Adrenal gland (tissue), 9 donors: ENCODE measurements at regions not wholly inside any gene's neighbourhood (a gene's known extent, or its start where the extent isn't known, plus 50 kb on each side); places are given as distances from the start of the nearest gene placed in this dataset.

Experiments
- DNase-seq, 7 donors: peaks; one replicate each; pipeline ENCODE4 v3.0.0-alpha.2; 2019 to 2020
- H3K27ac ChIP-seq, 5 donors: fragments of 200-600 bp; sonication (generic) in 4 of 5; 1 replicate in 3 of 5; 2 replicates in 2 of 5; pipeline versions ENCODE4 v1.5.1 to v1.8.0; 2016 to 2020; ENCODE audit warnings: mild to moderate bottlenecking in 1 of 5
- H3K27me3 ChIP-seq: fragments of 200-600 bp; 2 replicates; pipeline ENCODE4 v1.8.0; 2021
- H3K36me3 ChIP-seq, 2 donors: fragments of 200-600 bp; replicated peaks in 1 of 2; 1 replicate in 1 of 2; 2 replicates in 1 of 2; pipeline versions ENCODE4 v1.5.1 to v1.8.0; 2018 to 2022
- H3K4me1 ChIP-seq, 2 donors: fragments of 200-600 bp; replicated peaks in 1 of 2; 1 replicate in 1 of 2; 2 replicates in 1 of 2; pipeline versions ENCODE4 v1.5.1 to v1.8.0; 2018 to 2021
- H3K4me3 ChIP-seq, 4 donors: fragments of 200-600 bp; sonication (generic) in 3 of 4; one replicate each; pipeline ENCODE4 v1.5.1; 2016 to 2018
- H3K9me3 ChIP-seq, 3 donors: fragments of 200-600 bp; sonication (generic) in 1 of 3; replicated peaks in 1 of 3; 1 replicate in 2 of 3; 2 replicates in 1 of 3; pipeline versions ENCODE4 v1.5.1 to v1.8.0; 2016 to 2021
- CTCF ChIP-seq, 6 experiments: fragments of 450-650 bp in 4 of 6; fragments of 200-600 bp in 2 of 6; sonication (generic) in 1 of 6; IDR thresholded peaks; 1 replicate in 5 of 6; 2 replicates in 1 of 6; pipeline versions ENCODE4 v1.5.1 to v1.8.0; 2016 to 2021; ENCODE audit warnings: antibody characterized with exemption in 6 of 6, mild to moderate bottlenecking in 2 of 6, moderate library complexity in 1 of 6
- POLR2A ChIP-seq, 2 donors: fragments of 450-650 bp; IDR thresholded peaks; one replicate each; pipeline ENCODE4 v1.6.1; 2017; ENCODE audit warnings: antibody characterized with exemption in 2 of 2, mild to moderate bottlenecking in 2 of 2, moderate library complexity in 1 of 2
- WGBS, 4 donors: extraction: QIAGEN DNeasy Blood & Tissue Kit in 2 of 4; methylation state at CpG; one replicate each; pipeline versions ENCODE4 v1.1.5 to v1.1.7; 2013 to 2017; 5-methylcytosine and 5-hydroxymethylcytosine counted together
- intact Hi-C, 2 donors: fragments of 100-400 bp; cut with DNase I; formaldehyde crosslinking; loops; one replicate each; pipeline versions ENCODE4 v1.14.1 to v1.15.0; 2022 to 2023
- donor health status: healthy with polysubstance abuse.
- donor health status: Bipolar disorder and iron deficiency.
- donor health status: DM: yes; HTN: yes; CAD: no.
- donor health status: DM: no; HTN: no; CAD: no.
- donor health status: DM: no; HTN: no; CAD: no.

DNA sequence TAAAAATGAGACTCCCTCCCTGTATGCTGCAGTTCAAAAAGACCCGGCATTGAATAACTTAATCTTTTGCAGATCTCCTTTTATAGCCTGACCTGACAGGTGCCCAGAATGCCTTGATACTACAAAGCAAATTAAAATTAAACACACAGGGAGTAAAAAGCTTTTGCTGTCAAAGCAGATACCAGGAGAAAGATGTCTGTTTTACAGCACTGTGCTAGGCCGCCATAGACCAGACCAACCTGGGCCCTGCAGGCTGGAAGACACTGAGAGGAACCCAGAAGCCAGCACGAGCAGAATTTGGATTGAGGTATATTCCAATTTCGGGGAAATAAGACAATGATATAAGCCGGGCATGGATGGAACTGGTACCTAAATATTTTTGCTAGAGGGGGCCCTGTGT, 602.8 kb upstream of the SOX11 start:
- intact Hi-C loops, result no loop called here
- no peak for DNase-seq
- TF ChIP-seq CTCF (IDR thresholded peaks at IDR 0.05), result no peak
- no peak for TF ChIP-seq POLR2A (IDR thresholded peaks at IDR 0.05)
- H3K27me3 ChIP-seq, result no peaks in the 10 kb centered on the region
- no peaks in the 10 kb centered on the region for H3K4me1 ChIP-seq
- H3K4me3 ChIP-seq, result no peak overlapping the region
- no peaks in the 10 kb centered on the region for H3K36me3 ChIP-seq
- no peak overlapping the region for H3K27ac ChIP-seq
- 74 to 79% (median 77%) methylated on average over 5 of the region's 5 CpGs for WGBS, 4 donors
- no peaks in the 10 kb centered on the region for H3K9me3 ChIP-seq

GRCh38 chr2:5093056-5093455, 599.1 kb upstream of the SOX11 start:
- no peak for TF ChIP-seq POLR2A (IDR thresholded peaks at IDR 0.05)
- Histone ChIP-seq H3K4me1 (no peaks in the 10 kb centered on the region), H3K9me3 (no peaks in the 10 kb centered on the region), H3K27ac (no peak overlapping the region), H3K27me3 (no peaks in the 10 kb centered on the region), H3K36me3 (no peaks in the 10 kb centered on the region), H3K4me3 (no peak overlapping the region)
- DNase-seq, result no peak
- intact Hi-C loops, result no loop called here

- no peak for DNase-seq
- Histone ChIP-seq H3K36me3 (no peaks in the 10 kb centered on the region), H3K27ac (no peak overlapping the region), H3K4me1 (no peaks in the 10 kb centered on the region), H3K27me3 (no peaks in the 10 kb centered on the region), H3K9me3 (no peaks in the 10 kb centered on the region), H3K4me3 (no peak overlapping the region)
- 75 to 81% (median 76%) methylated on average over 8 of the region's 8 CpGs for WGBS, 4 donors
- intact Hi-C loops, result no loop called here
- TF ChIP-seq POLR2A (IDR thresholded peaks at IDR 0.05), result no peak
- TF ChIP-seq CTCF (IDR thresholded peaks at IDR 0.05), result no peak
Measured at GRCh38 chr2:5093518-5093917, 598.7 kb upstream of the SOX11 start.

GRCh38 chr2:5094192-5094591, 598.0 kb upstream of the SOX11 start:
- 75 to 91% (median 84%) methylated on average over 5 of the region's 5 CpGs for WGBS, 4 donors
- intact Hi-C loops, result no loop called here
- Histone ChIP-seq H3K9me3 (no peaks in the 10 kb centered on the region), H3K36me3 (no peaks in the 10 kb centered on the region), H3K27me3 (no peaks in the 10 kb centered on the region), H3K4me1 (no peaks in the 10 kb centered on the region), H3K27ac (no peak overlapping the region), H3K4me3 (no peak overlapping the region)
- TF ChIP-seq POLR2A (IDR thresholded peaks at IDR 0.05) (no peak), CTCF (IDR thresholded peaks at IDR 0.05) (no peak)
- no peak for DNase-seq

GRCh38 chr2:5098286-5098685, 593.9 kb upstream of the SOX11 start:
- 48 to 75% (median 68%) methylated on average over 1 of the region's 1 CpG for WGBS, 4 donors
- Histone ChIP-seq H3K27ac (no peak overlapping the region), H3K27me3 (no peaks in the 10 kb centered on the region), H3K36me3 (no peaks in the 10 kb centered on the region), H3K4me3 (no peak overlapping the region), H3K4me1 (no peaks in the 10 kb centered on the region), H3K9me3 (no peaks in the 10 kb centered on the region)
- TF ChIP-seq POLR2A (IDR thresholded peaks at IDR 0.05) (no peak), CTCF (IDR thresholded peaks at IDR 0.05) (no peak)
- no peak for DNase-seq
- intact Hi-C loops, result no loop called here
